Mesendoderm (in vitro differentiated cells): ENCODE measurements at regions not wholly inside any gene's neighbourhood (a gene's known extent, or its start where the extent isn't known, plus 50 kb on each side); places are given as distances from the start of the nearest gene placed in this dataset.

Experiments
- DNase-seq: peaks from one replicate; pipeline ENCODE4 v3.0.0; 2013
- H2AK5ac ChIP-seq: 2 replicates; pipeline ENCODE4 v1.6.1; 2013; ENCODE audit warnings: low read length, inconsistent platforms
- H2BK120ac ChIP-seq: 2 replicates; pipeline ENCODE4 v1.6.1; 2013; ENCODE audit warnings: low read depth, mild to moderate bottlenecking, low read length, moderate library complexity, mixed read lengths
- H2BK15ac ChIP-seq: replicated peaks from 2 replicates; pipeline ENCODE4 v1.6.1; 2013; ENCODE audit warnings: low read depth, mild to moderate bottlenecking, moderate library complexity
- H2BK5ac ChIP-seq: 2 replicates; pipeline ENCODE4 v1.6.1; 2013; ENCODE audit warnings: low read length, inconsistent platforms
- H3K18ac ChIP-seq: 2 replicates; pipeline ENCODE4 v1.6.1; 2013; ENCODE audit warnings: mild to moderate bottlenecking, low read length, mixed read lengths
- H3K23ac ChIP-seq: one replicate; pipeline ENCODE4 v1.6.1; 2013; ENCODE audit warnings: low read length
- H3K27ac ChIP-seq: 2 replicates; pipeline ENCODE4 v1.5.1; 2013; ENCODE audit warnings: low read depth, mild to moderate bottlenecking, inconsistent platforms, low read length, moderate library complexity
- H3K27me3 ChIP-seq: 2 replicates; pipeline ENCODE4 v1.6.1; 2013; ENCODE audit warnings: low read length, control low read depth, mild to moderate bottlenecking, inconsistent platforms; ENCODE audit not compliant: insufficient read depth, poor library complexity
- H3K36me3 ChIP-seq: 2 replicates; pipeline ENCODE4 v1.6.1; 2013; ENCODE audit warnings: low read length, inconsistent platforms; ENCODE audit not compliant: control insufficient read depth, insufficient read depth
- H3K4ac ChIP-seq: one replicate; pipeline ENCODE4 v1.6.1; 2013; ENCODE audit warnings: low read depth, mild to moderate bottlenecking, low read length, moderate library complexity
- H3K4me1 ChIP-seq: 2 replicates; pipeline ENCODE4 v1.6.1; 2013; ENCODE audit warnings: low read depth, low read length, inconsistent platforms; ENCODE audit not compliant: control insufficient read depth
- H3K4me2 ChIP-seq: 2 replicates; pipeline ENCODE4 v1.6.1; 2013; ENCODE audit warnings: low read length
- H3K4me3 ChIP-seq: 2 replicates; pipeline ENCODE4 v1.5.1; 2013; ENCODE audit warnings: mild to moderate bottlenecking, low read length
- H3K56ac ChIP-seq: one replicate; pipeline ENCODE4 v1.6.1; 2013; ENCODE audit warnings: low read length
- H3K79me1 ChIP-seq: 2 replicates; pipeline ENCODE4 v1.6.1; 2013; ENCODE audit warnings: low read length, inconsistent platforms
- H3K79me2 ChIP-seq: 2 replicates; pipeline ENCODE4 v1.6.1; 2013; ENCODE audit warnings: mild to moderate bottlenecking, low read length; ENCODE audit not compliant: control insufficient read depth, insufficient read depth
- H3K9ac ChIP-seq: 2 replicates; pipeline ENCODE4 v1.6.1; 2013; ENCODE audit warnings: low read length, inconsistent platforms
- H4K5ac ChIP-seq: one replicate; pipeline ENCODE4 v1.6.1; 2013; ENCODE audit warnings: low read length
- H4K8ac ChIP-seq: one replicate; pipeline ENCODE4 v1.6.1; 2013; ENCODE audit warnings: low read depth, mild to moderate bottlenecking, control low read depth, low read length, moderate library complexity
- WGBS: extraction: QIAGEN DNeasy Blood & Tissue Kit; methylation state at CpG from one replicate; pipeline ENCODE4 v1.1.7; 2013; ENCODE audit warnings: low lambda C conversion rate, missing lambda C conversion rate; ENCODE audit not compliant: insufficient coverage; ENCODE audit errors: extremely low coverage; 5-methylcytosine and 5-hydroxymethylcytosine counted together

GRCh38 chr16:76749780-76750375 lies 441.1 kb upstream of the MON1B start:
- H4K5ac ChIP-seq, result no peak overlapping the region
- H3K27ac ChIP-seq, result no peak overlapping the region
- no peak overlapping the region for H3K9ac ChIP-seq
- no peaks in the 10 kb centered on the region for H3K4me1 ChIP-seq
- no peak overlapping the region for H3K56ac ChIP-seq
- no peak overlapping the region for H4K8ac ChIP-seq
- no peaks in the 10 kb centered on the region for H3K79me2 ChIP-seq
- no CpG with 5 or more reads among the region's 3 CpGs for WGBS
- no peaks in the 10 kb centered on the region for H3K27me3 ChIP-seq
- no peak overlapping the region for H2BK5ac ChIP-seq
- no peak overlapping the region for H3K23ac ChIP-seq
- H3K4ac ChIP-seq, result no peak overlapping the region
- H3K79me1 ChIP-seq, result no peaks in the 10 kb centered on the region
- H3K36me3 ChIP-seq, result no peaks in the 10 kb centered on the region
- no peak overlapping the region for H3K4me3 ChIP-seq
- DNase-seq, result no peak
- no peak overlapping the region for H2BK120ac ChIP-seq
- H2AK5ac ChIP-seq, result no peak overlapping the region
- H2BK15ac ChIP-seq, result no peak overlapping the region
- H3K4me2 ChIP-seq, result no peak overlapping the region
- no peak overlapping the region for H3K18ac ChIP-seq

GRCh38 chr16:76755496-76755895 lies 435.5 kb upstream of the MON1B start:
- Histone ChIP-seq H3K4me3 (no peak overlapping the region), H3K36me3 (no peaks in the 10 kb centered on the region), H3K4me2 (no peak overlapping the region), H3K23ac (no peak overlapping the region), H3K79me1 (no peaks in the 10 kb centered on the region), H3K18ac (no peak overlapping the region), H3K27me3 (no peaks in the 10 kb centered on the region), H2BK15ac (no peak overlapping the region), H3K56ac (no peak overlapping the region), H3K4ac (no peak overlapping the region), H4K8ac (no peak overlapping the region), H2BK5ac (no peak overlapping the region), H3K9ac (no peak overlapping the region), H4K5ac (no peak overlapping the region), H3K4me1 (no peaks in the 10 kb centered on the region), H2BK120ac (no peak overlapping the region), H3K27ac (no peak overlapping the region), H2AK5ac (no peak overlapping the region), H3K79me2 (no peaks in the 10 kb centered on the region)
- no CpG with 5 or more reads among the region's 3 CpGs for WGBS
- DNase-seq, result no peak

GRCh38 chr16:76756423-76756822 lies 434.6 kb upstream of the MON1B start:
- H2BK120ac ChIP-seq, result no peak overlapping the region
- no peak overlapping the region for H3K4me3 ChIP-seq
- no peak overlapping the region for H3K18ac ChIP-seq
- H2AK5ac ChIP-seq, result no peak overlapping the region
- H3K4ac ChIP-seq, result no peak overlapping the region
- H3K23ac ChIP-seq, result no peak overlapping the region
- H3K9ac ChIP-seq, result no peak overlapping the region
- no peak overlapping the region for H2BK15ac ChIP-seq
- no peak overlapping the region for H4K5ac ChIP-seq
- H4K8ac ChIP-seq, result no peak overlapping the region
- H3K36me3 ChIP-seq, result no peaks in the 10 kb centered on the region
- H3K27me3 ChIP-seq, result no peaks in the 10 kb centered on the region
- no peak overlapping the region for H3K4me2 ChIP-seq
- H3K4me1 ChIP-seq, result no peaks in the 10 kb centered on the region
- no peak overlapping the region for H3K27ac ChIP-seq
- DNase-seq, result no peak
- H3K56ac ChIP-seq, result no peak overlapping the region
- H2BK5ac ChIP-seq, result no peak overlapping the region
- H3K79me1 ChIP-seq, result no peaks in the 10 kb centered on the region
- no peaks in the 10 kb centered on the region for H3K79me2 ChIP-seq

GRCh38 chr16:76756951-76757350 lies 434.0 kb upstream of the MON1B start:
- Histone ChIP-seq H3K4me2 (no peak overlapping the region), H3K79me1 (no peaks in the 10 kb centered on the region), H3K79me2 (no peaks in the 10 kb centered on the region), H2AK5ac (no peak overlapping the region), H4K8ac (no peak overlapping the region), H3K56ac (no peak overlapping the region), H3K36me3 (no peaks in the 10 kb centered on the region), H3K23ac (no peak overlapping the region), H2BK5ac (no peak overlapping the region), H3K4me1 (no peaks in the 10 kb centered on the region), H3K18ac (no peak overlapping the region), H3K27ac (no peak overlapping the region), H3K4me3 (no peak overlapping the region), H2BK120ac (no peak overlapping the region), H3K4ac (no peak overlapping the region), H2BK15ac (no peak overlapping the region), H3K27me3 (no peaks in the 10 kb centered on the region), H3K9ac (no peak overlapping the region), H4K5ac (no peak overlapping the region)
- DNase-seq, result no peak

- H2BK15ac ChIP-seq, result no peak overlapping the region
- H3K36me3 ChIP-seq, result no peaks in the 10 kb centered on the region
- no peak for DNase-seq
Observed at GRCh38 chr16:76766538-76766937, 424.5 kb upstream of the MON1B start.

GRCh38 chr16:76768316-76768715 lies 422.7 kb upstream of the MON1B start:
- Histone ChIP-seq H3K4me3 (no peak overlapping the region), H4K8ac (no peak overlapping the region), H3K4ac (no peak overlapping the region), H2BK120ac (no peak overlapping the region), H3K23ac (no peak overlapping the region), H3K56ac (no peak overlapping the region), H2AK5ac (no peak overlapping the region), H3K27ac (no peak overlapping the region), H3K18ac (no peak overlapping the region), H3K4me2 (no peak overlapping the region), H3K27me3 (no peaks in the 10 kb centered on the region), H3K9ac (no peak overlapping the region), H3K4me1 (no peaks in the 10 kb centered on the region), H3K79me2 (no peaks in the 10 kb centered on the region), H3K36me3 (no peaks in the 10 kb centered on the region), H2BK5ac (no peak overlapping the region), H2BK15ac (no peak overlapping the region), H4K5ac (no peak overlapping the region), H3K79me1 (no peaks in the 10 kb centered on the region)
- no peak for DNase-seq
- WGBS, result no CpG with 5 or more reads among the region's 3 CpGs

More at GRCh38 chr16:76766538-76766937, 424.5 kb upstream of the MON1B start:
- Histone ChIP-seq H2BK120ac (no peak overlapping the region), H2BK5ac (no peak overlapping the region), H3K27me3 (no peaks in the 10 kb centered on the region), H3K27ac (no peak overlapping the region), H3K23ac (no peak overlapping the region), H3K79me1 (no peaks in the 10 kb centered on the region), H3K79me2 (no peaks in the 10 kb centered on the region), H3K4me3 (no peak overlapping the region), H3K4ac (no peak overlapping the region), H3K9ac (no peak overlapping the region), H3K56ac (no peak overlapping the region), H3K18ac (no peak overlapping the region), H2AK5ac (no peak overlapping the region), H3K4me1 (no peaks in the 10 kb centered on the region), H4K5ac (no peak overlapping the region), H4K8ac (no peak overlapping the region), H3K4me2 (no peak overlapping the region)
